Ascending aorta (tissue), 2 donors: ENCODE measurements at regions not wholly inside any gene's neighbourhood (a gene's known extent, or its start where the extent isn't known, plus 50 kb on each side); places are given as distances from the start of the nearest gene placed in this dataset.

Experiments used
- DNase-seq, 2 donors: peaks; one replicate each; pipeline ENCODE4 v3.0.0-alpha.2; 2019; ENCODE audit warnings: low spot score in 2 of 2
- H3K27ac ChIP-seq, 2 donors: fragments of 200-600 bp; sonication (generic); one replicate each; pipeline ENCODE4 v1.5.1; 2016 to 2017; ENCODE audit warnings: mild to moderate bottlenecking in 1 of 2
- H3K27me3 ChIP-seq: fragments of 200-600 bp; sonication (generic); one replicate; pipeline ENCODE4 v1.5.1; 2017
- H3K36me3 ChIP-seq, 2 donors: fragments of 200-600 bp; sonication (generic); one replicate each; pipeline ENCODE4 v1.5.1; 2016
- H3K4me1 ChIP-seq, 2 donors: fragments of 200-600 bp; sonication (generic); one replicate each; pipeline ENCODE4 v1.5.1; 2016 to 2017; ENCODE audit warnings: mild to moderate bottlenecking in 1 of 2
- H3K4me3 ChIP-seq, 2 donors: fragments of 200-600 bp; sonication (generic); one replicate each; pipeline ENCODE4 v1.5.1; 2016 to 2017; ENCODE audit warnings: mild to moderate bottlenecking in 1 of 2
- H3K9me3 ChIP-seq, 2 donors: fragments of 200-600 bp; sonication (generic); one replicate each; pipeline ENCODE4 v1.5.1; 2016
- intact Hi-C: fragments of 100-400 bp; cut with DNase I; formaldehyde crosslinking; loops from one replicate; pipeline ENCODE4 v1.15.1; 2023
- TF ChIP-seq, protein P1 (sequence below), 3 experiments: fragments of 200-600 bp in 2 of 3; fragments of 450-650 bp in 1 of 3; sonication (generic) in 2 of 3; IDR thresholded peaks; one replicate each; pipeline ENCODE4 v1.5.1; 2016 to 2019; ENCODE audit warnings: antibody characterized with exemption in 3 of 3, mild to moderate bottlenecking in 1 of 3, moderate library complexity in 1 of 3

DNA sequence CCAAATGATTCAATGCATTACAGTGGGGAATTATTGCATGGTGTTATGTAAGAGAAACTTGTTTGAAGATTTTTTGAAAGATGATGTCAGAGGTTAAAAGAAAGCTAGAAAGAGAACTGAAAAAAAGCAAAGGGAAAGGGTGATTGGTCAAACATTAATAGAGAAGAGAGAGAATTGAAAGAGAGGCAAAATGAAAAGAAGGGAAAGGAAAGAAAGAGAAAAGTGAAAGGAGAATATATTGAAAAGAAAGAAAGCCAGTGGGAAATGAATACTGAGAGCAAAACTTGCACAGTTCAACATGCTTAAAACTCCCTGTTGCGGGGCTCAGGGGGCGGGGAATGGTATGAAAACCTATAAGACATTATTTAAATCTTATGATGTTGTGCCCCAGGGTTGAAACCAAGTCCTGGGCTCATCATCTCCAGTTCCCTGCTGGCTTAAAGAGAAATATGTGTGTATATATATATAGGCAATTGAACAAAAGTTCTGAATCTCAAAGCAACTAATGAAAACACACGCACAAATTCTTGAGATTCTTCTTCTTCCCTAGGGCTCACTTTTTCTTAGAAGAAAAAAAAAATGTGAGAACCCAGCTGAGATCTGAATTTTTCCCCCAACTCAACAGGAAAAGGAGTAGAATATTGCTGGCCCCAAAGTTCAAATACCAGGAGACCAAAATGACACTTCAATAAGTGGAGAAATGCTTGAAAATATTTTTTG is 2045.9 kb upstream of the CELF4 start:
- H3K4me3 ChIP-seq: no peak overlapping the region
- no peaks in the 10 kb centered on the region for H3K4me1 ChIP-seq
- no peak for DNase-seq
- H3K36me3 ChIP-seq: no peaks in the 10 kb centered on the region
- no peaks in the 10 kb centered on the region for H3K27me3 ChIP-seq
- H3K27ac ChIP-seq: no peak overlapping the region
- TF ChIP-seq, protein P1, sequence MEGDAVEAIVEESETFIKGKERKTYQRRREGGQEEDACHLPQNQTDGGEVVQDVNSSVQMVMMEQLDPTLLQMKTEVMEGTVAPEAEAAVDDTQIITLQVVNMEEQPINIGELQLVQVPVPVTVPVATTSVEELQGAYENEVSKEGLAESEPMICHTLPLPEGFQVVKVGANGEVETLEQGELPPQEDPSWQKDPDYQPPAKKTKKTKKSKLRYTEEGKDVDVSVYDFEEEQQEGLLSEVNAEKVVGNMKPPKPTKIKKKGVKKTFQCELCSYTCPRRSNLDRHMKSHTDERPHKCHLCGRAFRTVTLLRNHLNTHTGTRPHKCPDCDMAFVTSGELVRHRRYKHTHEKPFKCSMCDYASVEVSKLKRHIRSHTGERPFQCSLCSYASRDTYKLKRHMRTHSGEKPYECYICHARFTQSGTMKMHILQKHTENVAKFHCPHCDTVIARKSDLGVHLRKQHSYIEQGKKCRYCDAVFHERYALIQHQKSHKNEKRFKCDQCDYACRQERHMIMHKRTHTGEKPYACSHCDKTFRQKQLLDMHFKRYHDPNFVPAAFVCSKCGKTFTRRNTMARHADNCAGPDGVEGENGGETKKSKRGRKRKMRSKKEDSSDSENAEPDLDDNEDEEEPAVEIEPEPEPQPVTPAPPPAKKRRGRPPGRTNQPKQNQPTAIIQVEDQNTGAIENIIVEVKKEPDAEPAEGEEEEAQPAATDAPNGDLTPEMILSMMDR (IDR thresholded peaks at IDR 0.05): no peak
- no peaks in the 10 kb centered on the region for H3K9me3 ChIP-seq
- intact Hi-C loops: no loop called here

DNA sequence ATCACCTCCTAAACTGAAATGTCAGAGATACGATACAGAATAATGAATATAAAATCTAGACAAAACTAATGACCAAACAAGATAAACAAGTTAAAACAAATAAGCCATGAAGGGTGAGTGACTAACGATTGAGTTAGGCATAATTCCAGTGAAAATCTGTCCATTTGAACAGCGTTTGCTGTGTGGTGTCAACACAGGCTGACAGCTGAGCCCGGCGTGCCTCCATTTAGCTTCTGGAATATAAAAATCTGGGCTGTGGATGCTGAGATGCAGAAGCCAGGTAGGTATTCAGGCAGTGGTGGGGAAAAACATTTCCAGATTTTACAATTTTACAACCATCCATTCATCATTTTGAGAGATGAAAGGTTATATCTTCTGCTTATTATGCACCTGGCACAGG is 2041.4 kb upstream of the CELF4 start:
- TF ChIP-seq, protein P1 (IDR thresholded peaks at IDR 0.05): no peak
- Histone ChIP-seq H3K36me3 (no peaks in the 10 kb centered on the region), H3K9me3 (no peaks in the 10 kb centered on the region), H3K4me1 (no peaks in the 10 kb centered on the region), H3K4me3 (no peak overlapping the region), H3K27me3 (no peaks in the 10 kb centered on the region), H3K27ac (no peak overlapping the region)
- intact Hi-C loops: no loop called here
- DNase-seq: no peak

DNA sequence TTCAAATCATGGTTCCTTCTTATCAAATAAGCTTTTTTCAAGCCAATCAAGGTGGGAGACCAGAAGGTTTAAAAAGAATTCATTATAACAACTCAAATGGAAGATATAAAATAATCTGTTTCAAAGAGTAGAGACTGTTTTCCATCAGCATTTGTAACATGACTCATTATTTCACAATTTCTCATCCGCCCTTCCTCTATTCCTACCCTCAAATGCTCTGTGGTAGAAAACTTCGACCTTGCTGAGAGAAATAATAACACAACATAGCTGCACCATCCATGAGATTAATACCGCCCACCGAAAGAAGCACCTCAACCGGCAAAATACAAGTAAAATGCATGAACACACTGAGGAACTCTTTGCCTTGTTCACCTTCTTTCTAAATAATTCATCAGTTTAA is 2039.2 kb upstream of the CELF4 start:
- DNase-seq: no peak
- no peak overlapping the region for H3K27ac ChIP-seq
- intact Hi-C loops: no loop called here

DNA sequence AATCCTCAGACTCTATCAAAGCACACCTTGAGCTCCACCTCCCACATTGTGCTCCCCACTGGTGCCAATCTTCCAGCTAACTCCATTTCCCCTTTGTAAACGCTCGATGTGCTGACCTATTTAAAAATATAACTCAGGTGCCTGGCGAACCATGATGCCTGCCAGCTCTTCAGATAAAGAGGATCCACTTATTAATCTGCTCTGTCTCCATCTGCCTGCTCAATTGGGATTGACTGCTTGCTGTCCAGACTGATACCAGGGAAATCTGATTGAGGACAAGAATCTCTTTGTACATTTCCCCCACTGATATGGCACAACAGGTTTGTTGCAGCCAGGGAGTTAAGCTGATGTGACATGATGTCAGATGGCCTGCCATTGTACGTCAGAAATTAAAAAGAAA is 2036.5 kb upstream of the CELF4 start:
- no peaks in the 10 kb centered on the region for H3K36me3 ChIP-seq
- H3K27me3 ChIP-seq: no peaks in the 10 kb centered on the region
- TF ChIP-seq, protein P1 (IDR thresholded peaks at IDR 0.05): no peak
- intact Hi-C loops: no loop called here
- no peak overlapping the region for H3K4me3 ChIP-seq
- H3K9me3 ChIP-seq: no peaks in the 10 kb centered on the region
- DNase-seq: no peak
- no peak overlapping the region for H3K27ac ChIP-seq
- H3K4me1 ChIP-seq: no peaks in the 10 kb centered on the region

More for the DNA sequence above, 2039.2 kb upstream of the CELF4 start:
- TF ChIP-seq, protein P1 (IDR thresholded peaks at IDR 0.05): no peak
- Histone ChIP-seq H3K36me3 (no peaks in the 10 kb centered on the region), H3K4me3 (no peak overlapping the region), H3K9me3 (no peaks in the 10 kb centered on the region), H3K4me1 (no peaks in the 10 kb centered on the region), H3K27me3 (no peaks in the 10 kb centered on the region)

DNA sequence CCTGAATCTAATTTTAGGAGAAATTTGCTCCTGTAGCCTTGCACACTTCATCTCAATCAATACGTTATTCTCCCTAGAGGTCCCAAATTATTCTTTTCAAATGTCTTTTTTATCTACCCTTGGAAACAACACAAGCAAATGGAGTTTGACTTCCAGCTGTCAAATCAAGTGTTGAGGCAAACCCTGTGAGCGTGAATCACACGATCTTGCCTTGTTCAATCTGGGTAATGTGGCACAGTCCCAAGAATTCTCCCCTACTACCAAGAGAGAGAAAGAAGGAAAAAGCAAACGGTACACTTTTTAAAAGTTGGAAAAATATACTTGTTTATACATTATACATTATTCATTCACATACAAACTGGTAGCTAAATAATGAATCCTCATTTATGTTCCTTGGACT is 2035.3 kb upstream of the CELF4 start:
- H3K9me3 ChIP-seq: no peaks in the 10 kb centered on the region
- H3K4me1 ChIP-seq: no peaks in the 10 kb centered on the region
- DNase-seq: no peak
- H3K27ac ChIP-seq: no peak overlapping the region
- H3K4me3 ChIP-seq: no peak overlapping the region
- intact Hi-C loops: no loop called here
- TF ChIP-seq, protein P1 (IDR thresholded peaks at IDR 0.05): no peak
- H3K27me3 ChIP-seq: no peaks in the 10 kb centered on the region
- no peaks in the 10 kb centered on the region for H3K36me3 ChIP-seq

DNA sequence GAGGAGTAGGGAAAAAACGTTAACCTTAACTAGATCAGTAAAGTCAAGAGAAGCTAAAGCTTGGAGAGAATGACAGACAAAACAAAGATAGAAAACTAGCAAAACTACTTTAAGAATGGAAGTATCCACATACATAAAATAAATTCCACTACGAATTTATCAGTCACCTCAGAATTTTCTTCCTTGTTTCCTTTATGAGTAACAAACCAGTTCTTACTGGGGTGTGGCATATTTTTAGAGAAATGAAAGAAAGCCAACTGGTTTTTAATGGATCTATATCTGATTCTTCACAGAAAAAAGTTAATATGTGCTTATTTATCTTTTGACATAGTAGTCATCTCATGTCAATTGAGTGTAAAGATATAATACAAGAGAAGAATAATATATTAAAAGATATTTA is 2033.7 kb upstream of the CELF4 start:
- no peaks in the 10 kb centered on the region for H3K4me1 ChIP-seq
- no peaks in the 10 kb centered on the region for H3K27me3 ChIP-seq
- H3K27ac ChIP-seq: no peak overlapping the region
- DNase-seq: no peak
- intact Hi-C loops: no loop called here
- H3K36me3 ChIP-seq: no peaks in the 10 kb centered on the region
- no peak overlapping the region for H3K4me3 ChIP-seq
- TF ChIP-seq, protein P1 (IDR thresholded peaks at IDR 0.05): no peak
- H3K9me3 ChIP-seq: no peaks in the 10 kb centered on the region
